K562 (cell line): ENCODE measurements at regions not wholly inside any gene's neighbourhood (a gene's known extent, or its start where the extent isn't known, plus 50 kb on each side); places are given as distances from the start of the nearest gene placed in this dataset.

ENCODE experiments used
- BRD4 ChIP-seq: fragments of 200-600 bp; sonication (generic); IDR thresholded peaks from 2 replicates; pipeline ENCODE4 v1.6.1; 2017; ENCODE audit warnings: inconsistent platforms
- CHD4 ChIP-seq: fragments of 200-600 bp; sonication (generic); IDR thresholded peaks from 3 replicates; pipeline ENCODE4 v1.6.1; 2012; ENCODE audit warnings: low read depth, mild to moderate bottlenecking, mixed read lengths, low read length, inconsistent platforms; ENCODE audit not compliant: insufficient read depth, insufficient replicate concordance, poor library complexity, severe bottlenecking
- CREM ChIP-seq: IDR thresholded peaks from 2 replicates; pipeline ENCODE4 v1.6.1; 2014; ENCODE audit warnings: antibody characterized with exemption, low read depth
- ELF2 ChIP-seq: fragments of 250-450 bp; sonication (Bioruptor Pico); IDR thresholded peaks from 2 replicates; pipeline ENCODE4 v1.5.0; 2021; ENCODE audit warnings: mild to moderate bottlenecking
- ETV6 ChIP-seq, 3 experiments: fragments of 150-350 bp in 1 of 3; sonication (generic) in 1 of 3; formaldehyde crosslinking in 1 of 3; IDR thresholded peaks; 2 replicates each; pipeline versions ENCODE4 v1.6.1 to v1.8.0; 2014 to 2022; ENCODE audit warnings: borderline replicate concordance in 2 of 3, low read depth in 2 of 3, antibody characterized with exemption in 1 of 3, low read length in 1 of 3, mild to moderate bottlenecking in 1 of 3, missing genetic modification reagents in 1 of 3
- FOSL1 ChIP-seq: fragments of 200-800 bp; sonication (Bioruptor generic); conservative IDR thresholded peaks from 2 replicates; pipeline ENCODE4 v1.6.1; 2016; ENCODE audit warnings: missing genetic modification characterization, missing compliant biosample characterization
- FOXK1 ChIP-seq: sonication (generic); formaldehyde crosslinking; IDR thresholded peaks from 2 replicates; pipeline ENCODE4 v1.8.0; 2022; ENCODE audit warnings: missing genetic modification reagents, mild to moderate bottlenecking, borderline replicate concordance
- FOXK2 ChIP-seq, 2 experiments: fragments of 450-650 bp; IDR thresholded peaks in 1 of 2; conservative IDR thresholded peaks in 1 of 2; 2 replicates each; pipeline ENCODE4 v1.6.1; 2016; ENCODE audit warnings: low read depth in 2 of 2, mild to moderate bottlenecking in 1 of 2
- GATAD2A ChIP-seq: fragments of 450-650 bp; IDR thresholded peaks from 2 replicates; pipeline ENCODE4 v1.6.1; 2017
- IFI16 ChIP-seq: fragments of 250-450 bp; sonication (Bioruptor Pico); IDR thresholded peaks from 2 replicates; pipeline ENCODE4 v2.1.2; 2022; ENCODE audit warnings: mild to moderate bottlenecking, inconsistent platforms
- ILK ChIP-seq: fragments of 450-650 bp; IDR thresholded peaks from 2 replicates; pipeline ENCODE4 v1.6.1; 2016; ENCODE audit warnings: missing genetic modification characterization, low read depth, mild to moderate bottlenecking, missing compliant biosample characterization, moderate library complexity, borderline replicate concordance
- LARP7 ChIP-seq: fragments of 450-650 bp; IDR thresholded peaks from 2 replicates; pipeline ENCODE4 v1.6.1; 2016
- MAFF ChIP-seq: IDR thresholded peaks from 2 replicates; pipeline ENCODE4 v1.6.1; 2012; ENCODE audit warnings: low read length, improper control_type of control experiment
- MYNN ChIP-seq, 2 experiments: sonication (generic); formaldehyde crosslinking in 1 of 2; IDR thresholded peaks; 2 replicates each; pipeline versions ENCODE4 v1.5.0 to v1.6.1; 2016 to 2020; ENCODE audit warnings: antibody characterized with exemption in 1 of 2, missing genetic modification reagents in 1 of 2
- PML ChIP-seq: IDR thresholded peaks from 2 replicates; pipeline ENCODE4 v1.6.1; 2012; ENCODE audit warnings: low read length, inconsistent platforms
- POLR3A ChIP-seq: IDR thresholded peaks from 2 replicates; pipeline ENCODE4 v1.6.1; 2011; ENCODE audit warnings: borderline replicate concordance, mild to moderate bottlenecking, moderate library complexity; ENCODE audit not compliant: insufficient read length, insufficient read depth; ENCODE audit errors: extremely low read depth
- PTTG1 ChIP-seq: fragments of 450-650 bp; IDR thresholded peaks from 2 replicates; pipeline ENCODE4 v1.6.1; 2016; ENCODE audit warnings: low read depth, mild to moderate bottlenecking, missing genetic modification characterization, missing compliant biosample characterization
- RBM39 ChIP-seq: fragments of 200-400 bp; formaldehyde crosslinking; optimal IDR thresholded peaks from 2 replicates; pipeline ENCODE3; 2018; ENCODE audit warnings: low read depth, low read length
- SRSF7 ChIP-seq: fragments of 200-400 bp; formaldehyde crosslinking; optimal IDR thresholded peaks from 2 replicates; pipeline ENCODE3; 2017; ENCODE audit warnings: mild to moderate bottlenecking, low read depth, low read length
- TAL1 ChIP-seq: fragments of 450-650 bp; IDR thresholded peaks from 2 replicates; pipeline ENCODE4 v1.6.1; 2016; ENCODE audit warnings: mild to moderate bottlenecking
- TARDBP ChIP-seq: fragments of 450-650 bp; IDR thresholded peaks from 2 replicates; pipeline ENCODE4 v1.6.1; 2016
- ZNF146 ChIP-seq: IDR thresholded peaks from one replicate; pipeline ENCODE4 v1.6.1; 2018; ENCODE audit warnings: missing compliant biosample characterization; ENCODE audit not compliant: unreplicated experiment
- TF ChIP-seq, protein P1 (sequence below): sonication (generic); formaldehyde crosslinking; IDR thresholded peaks from 2 replicates; pipeline ENCODE4 v1.8.0; 2022; ENCODE audit warnings: mild to moderate bottlenecking, missing genetic modification reagents

GRCh38 chr16:48444574-48444973 lies 59.4 kb upstream of the SIAH1 start (continued):
- TF ChIP-seq ELF2 (CRISPR knock-in tag) (no peak), SRSF7 (no peak), IFI16 (CRISPR knock-in tag) (no peak), MAFF (no peak), FOXK1 (CRISPR knock-in tag) (no peak), CREM (peak; percentile 52), ILK (no peak), PML (no peak), BRD4 (no peak), LARP7 (no peak), POLR3A (no peak), TAL1 (no peak), CHD4 (no peak), FOSL1 (tag) (peak; percentile 41), RBM39 (no peak), GATAD2A (no peak), TARDBP (no peak), PTTG1 (tag) (no peak), ETV6 (IDR thresholded peaks at IDR 0.05; ENCODE audit: borderline replicate concordance in 1 of 2, low read depth in 2 of 2, low read length in 1 of 2) (no peak), ETV6 (CRISPR knock-in tag; IDR thresholded peaks at IDR 0.05; ENCODE audit: borderline replicate concordance) (no peak), ZNF146 (no peak), MYNN (IDR thresholded peaks at IDR 0.05) (no peak), MYNN (CRISPR knock-in tag; IDR thresholded peaks at IDR 0.05) (no peak), FOXK2 (conservative IDR thresholded peaks at IDR 0.05 in 1 of 2, IDR thresholded peaks at IDR 0.05 in 1 of 2; ENCODE audit: low read depth in 2 of 2) (no peak)
- TF ChIP-seq, protein P1, sequence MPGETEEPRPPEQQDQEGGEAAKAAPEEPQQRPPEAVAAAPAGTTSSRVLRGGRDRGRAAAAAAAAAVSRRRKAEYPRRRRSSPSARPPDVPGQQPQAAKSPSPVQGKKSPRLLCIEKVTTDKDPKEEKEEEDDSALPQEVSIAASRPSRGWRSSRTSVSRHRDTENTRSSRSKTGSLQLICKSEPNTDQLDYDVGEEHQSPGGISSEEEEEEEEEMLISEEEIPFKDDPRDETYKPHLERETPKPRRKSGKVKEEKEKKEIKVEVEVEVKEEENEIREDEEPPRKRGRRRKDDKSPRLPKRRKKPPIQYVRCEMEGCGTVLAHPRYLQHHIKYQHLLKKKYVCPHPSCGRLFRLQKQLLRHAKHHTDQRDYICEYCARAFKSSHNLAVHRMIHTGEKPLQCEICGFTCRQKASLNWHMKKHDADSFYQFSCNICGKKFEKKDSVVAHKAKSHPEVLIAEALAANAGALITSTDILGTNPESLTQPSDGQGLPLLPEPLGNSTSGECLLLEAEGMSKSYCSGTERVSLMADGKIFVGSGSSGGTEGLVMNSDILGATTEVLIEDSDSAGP (CRISPR knock-in tag): peak; percentile 76
